H9 (cell line): ENCODE measurements at regions not wholly inside any gene's neighbourhood (a gene's known extent, or its start where the extent isn't known, plus 50 kb on each side); places are given as distances from the start of the nearest gene placed in this dataset.

Source experiments
- DNase-seq: peaks from one replicate; pipeline ENCODE4 v3.0.0-alpha.2; 2017
- H2AFZ ChIP-seq: one replicate; pipeline ENCODE4 v1.6.1; 2013; ENCODE audit warnings: mild to moderate bottlenecking, low read length, control low read depth, moderate library complexity
- H2AK5ac ChIP-seq: 2 replicates; pipeline ENCODE4 v1.6.1; 2013; ENCODE audit warnings: low read length, control low read depth, mixed read lengths; ENCODE audit not compliant: insufficient read length
- H2BK120ac ChIP-seq: one replicate; pipeline ENCODE4 v1.6.1; 2013; ENCODE audit warnings: low read depth, mild to moderate bottlenecking, low read length, control low read depth, inconsistent platforms; ENCODE audit not compliant: poor library complexity, severe bottlenecking
- H2BK12ac ChIP-seq: 2 replicates; pipeline ENCODE4 v1.6.1; 2013; ENCODE audit warnings: low read length, control low read depth, mixed read lengths, low read depth; ENCODE audit not compliant: insufficient read length
- H2BK15ac ChIP-seq: 2 replicates; pipeline ENCODE4 v1.6.1; 2013; ENCODE audit warnings: low read depth, low read length, control low read depth
- H2BK20ac ChIP-seq: one replicate; pipeline ENCODE4 v1.6.1; 2013; ENCODE audit warnings: low read depth, mild to moderate bottlenecking, low read length, control low read depth, inconsistent platforms; ENCODE audit not compliant: poor library complexity, severe bottlenecking
- H2BK5ac ChIP-seq: 2 replicates; pipeline ENCODE4 v1.6.1; 2013; ENCODE audit warnings: low read length, control low read depth, mixed read lengths; ENCODE audit not compliant: insufficient read length
- H3K14ac ChIP-seq: 2 replicates; pipeline ENCODE4 v1.6.1; 2013; ENCODE audit warnings: low read length, control low read depth; ENCODE audit not compliant: insufficient read depth
- H3K18ac ChIP-seq: 2 replicates; pipeline ENCODE4 v1.6.1; 2013; ENCODE audit warnings: low read depth, mild to moderate bottlenecking, mixed read lengths, low read length, control low read depth; ENCODE audit not compliant: insufficient read length
- H3K23ac ChIP-seq: 2 replicates; pipeline ENCODE4 v1.6.1; 2013; ENCODE audit warnings: low read length, control low read depth, mixed read lengths, low read depth; ENCODE audit not compliant: insufficient read length
- H3K23me2 ChIP-seq: 2 replicates; pipeline ENCODE4 v1.6.1; 2013; ENCODE audit warnings: low read depth, mild to moderate bottlenecking, mixed read lengths, low read length, control low read depth; ENCODE audit not compliant: insufficient read length, poor library complexity, severe bottlenecking
- H3K27ac ChIP-seq: 2 replicates; pipeline ENCODE4 v1.5.1; 2013; ENCODE audit warnings: low read length, control low read depth, mixed read lengths, low read depth; ENCODE audit not compliant: insufficient read length
- H3K27me3 ChIP-seq: 2 replicates; pipeline ENCODE4 v1.6.1; 2013; ENCODE audit warnings: low read length, control low read depth, inconsistent platforms; ENCODE audit not compliant: insufficient read depth
- H3K4ac ChIP-seq: 2 replicates; pipeline ENCODE4 v1.6.1; 2013; ENCODE audit warnings: low read depth, mild to moderate bottlenecking, control low read depth, inconsistent platforms, low read length, moderate library complexity
- H3K4me1 ChIP-seq: 2 replicates; pipeline ENCODE4 v1.6.1; 2013; ENCODE audit warnings: low read length, control low read depth, inconsistent platforms; ENCODE audit not compliant: insufficient read depth
- H3K4me2 ChIP-seq: 2 replicates; pipeline ENCODE4 v1.6.1; 2013; ENCODE audit warnings: low read length, control low read depth, mixed read lengths; ENCODE audit not compliant: insufficient read length, insufficient read depth
- H3K56ac ChIP-seq: 2 replicates; pipeline ENCODE4 v1.6.1; 2013; ENCODE audit warnings: low read depth, mild to moderate bottlenecking, mixed read lengths, low read length, control low read depth; ENCODE audit not compliant: insufficient read length
- H3K79me1 ChIP-seq: 2 replicates; pipeline ENCODE4 v1.6.1; 2013; ENCODE audit warnings: low read depth, mild to moderate bottlenecking, moderate library complexity, low read length, control low read depth, inconsistent platforms; ENCODE audit not compliant: insufficient read depth, poor library complexity, severe bottlenecking
- H3K79me2 ChIP-seq: 2 replicates; pipeline ENCODE4 v1.6.1; 2013; ENCODE audit warnings: low read length, control low read depth, inconsistent platforms; ENCODE audit not compliant: insufficient read depth
- H3K9ac ChIP-seq: 2 replicates; pipeline ENCODE4 v1.6.1; 2013; ENCODE audit warnings: low read length, control low read depth, mixed read lengths; ENCODE audit not compliant: insufficient read length; ENCODE audit errors: extremely low read depth
- H3K9me3 ChIP-seq: one replicate; pipeline ENCODE4 v1.6.1; 2013; ENCODE audit warnings: low read depth, low read length, inconsistent platforms; ENCODE audit not compliant: control insufficient read depth
- H3T11ph ChIP-seq: one replicate; pipeline ENCODE4 v1.6.1; 2013; ENCODE audit warnings: mild to moderate bottlenecking, low read length, control low read depth, inconsistent platforms
- H4K20me1 ChIP-seq: one replicate; pipeline ENCODE4 v1.6.1; 2013; ENCODE audit not compliant: control insufficient read depth, insufficient read length, insufficient read depth
- H4K5ac ChIP-seq: 2 replicates; pipeline ENCODE4 v1.6.1; 2013; ENCODE audit warnings: low read depth, mild to moderate bottlenecking, mixed read lengths, low read length, control low read depth; ENCODE audit not compliant: insufficient read length
- H4K8ac ChIP-seq: replicated peaks from 2 replicates; pipeline ENCODE4 v1.6.1; 2013; ENCODE audit warnings: low read length, control low read depth, mixed read lengths, low read depth; ENCODE audit not compliant: insufficient read length
- H4K91ac ChIP-seq: 2 replicates; pipeline ENCODE4 v1.6.1; 2013; ENCODE audit warnings: low read depth, mild to moderate bottlenecking, moderate library complexity, mixed read lengths, low read length, control low read depth; ENCODE audit not compliant: insufficient read length
- H3K27ac Mint-ChIP-seq, 3 experiments: 2 replicates in 2 of 3; 3 replicates in 1 of 3; pipeline ENCODE4 v1.8.0; 2020 to 2021; ENCODE audit warnings: mixed read lengths in 3 of 3, mild to moderate bottlenecking in 1 of 3, moderate library complexity in 1 of 3
- H3K27me3 Mint-ChIP-seq: 2 replicates; pipeline ENCODE4 v1.8.0; 2021; ENCODE audit warnings: low read depth, mild to moderate bottlenecking, moderate library complexity, mixed read lengths
- H3K36me3 Mint-ChIP-seq, 3 experiments: 2 replicates in 2 of 3; 3 replicates in 1 of 3; pipeline ENCODE4 v1.8.0; 2020 to 2021; ENCODE audit warnings: low read depth in 3 of 3, mixed read lengths in 3 of 3; ENCODE audit not compliant: insufficient read depth in 1 of 3
- H3K4me1 Mint-ChIP-seq, 2 experiments: 2 replicates each; pipeline ENCODE4 v1.8.0; 2020; ENCODE audit warnings: mixed read lengths in 2 of 2
- H3K4me3 Mint-ChIP-seq, 2 experiments: 2 replicates in 1 of 2; 3 replicates in 1 of 2; pipeline ENCODE4 v1.8.0; 2020 to 2021; ENCODE audit warnings: mild to moderate bottlenecking in 2 of 2, mixed read lengths in 2 of 2, moderate library complexity in 1 of 2
- H3K9me3 Mint-ChIP-seq, 2 experiments: 2 replicates in 1 of 2; 3 replicates in 1 of 2; pipeline ENCODE4 v1.8.0; 2020; ENCODE audit warnings: mild to moderate bottlenecking in 2 of 2, mixed read lengths in 2 of 2, moderate library complexity in 1 of 2
- CTCF ChIP-seq: fragments of 200-600 bp; sonication (generic); conservative IDR thresholded peaks from 3 replicates; pipeline ENCODE4 v1.8.0; 2021; ENCODE audit warnings: antibody characterized with exemption, mild to moderate bottlenecking

GRCh38 chr13:85729296-85729695 is 69.9 kb downstream of the SLITRK6 start:
- Histone ChIP-seq H3K18ac (no peak overlapping the region), H3K27ac (no peak overlapping the region)

More at GRCh38 chr13:85729296-85729695, 69.9 kb downstream of the SLITRK6 start:
- no peaks in the 10 kb centered on the region for H3K23me2 ChIP-seq
- Mint-ChIP-seq H3K4me3 (no peak overlapping the region), H3K9me3 (no peaks in the 10 kb centered on the region; a peak in 1 of 5 replicates), H3K27me3 (no peaks in the 10 kb centered on the region), H3K36me3 (no peaks in the 10 kb centered on the region; a peak in 1 of 7 replicates), H3K4me1 (no peaks in the 10 kb centered on the region), H3K27ac (no peak overlapping the region)
- no peak overlapping the region for H3K14ac ChIP-seq
- H3K9ac ChIP-seq = no peak overlapping the region
- no peak overlapping the region for H3T11ph ChIP-seq
- H3K23ac ChIP-seq = no peak overlapping the region
- no peak for DNase-seq
- H2BK12ac ChIP-seq = no peak overlapping the region
- H3K79me2 ChIP-seq = no peaks in the 10 kb centered on the region
- H4K91ac ChIP-seq = no peak overlapping the region
- no peak overlapping the region for H4K5ac ChIP-seq
- H3K27me3 ChIP-seq = no peaks in the 10 kb centered on the region
- no peak overlapping the region for H2BK120ac ChIP-seq
- H2BK15ac ChIP-seq = no peak overlapping the region
- H3K9me3 ChIP-seq = no peaks in the 10 kb centered on the region
- H3K4ac ChIP-seq = no peak overlapping the region
- no peaks in the 10 kb centered on the region for H3K79me1 ChIP-seq
- no peaks in the 10 kb centered on the region for H4K20me1 ChIP-seq
- no peak overlapping the region for H3K4me2 ChIP-seq
- H2BK5ac ChIP-seq = no peak overlapping the region
- no peak overlapping the region for H2BK20ac ChIP-seq
- no peak for TF ChIP-seq CTCF
- H2AK5ac ChIP-seq = no peak overlapping the region
- no peak overlapping the region for H2AFZ ChIP-seq
- H4K8ac ChIP-seq = no peak overlapping the region
- H3K4me1 ChIP-seq = no peaks in the 10 kb centered on the region
- H3K56ac ChIP-seq = no peak overlapping the region
